Omental fat pad (tissue), 3 donors: ENCODE measurements at regions not wholly inside any gene's neighbourhood (a gene's known extent, or its start where the extent isn't known, plus 50 kb on each side); places are given as distances from the start of the nearest gene placed in this dataset.

Experiments used
- ATAC-seq: fragments of 150-250 bp; one replicate; pipeline ENCODE4 v1.9.1; 2016; ENCODE audit warnings: mild to moderate bottlenecking, moderate library complexity; ENCODE audit not compliant: low FRiP score
- DNase-seq: peaks from one replicate; pipeline ENCODE4 v3.0.0-alpha.2; 2019; ENCODE audit warnings: low spot score
- TF ChIP-seq, protein P1 (sequence below), 3 donors: fragments of 450-650 bp; IDR thresholded peaks; one replicate each; pipeline ENCODE4 v1.5.1; 2016 to 2017; ENCODE audit warnings: antibody characterized with exemption in 3 of 3, mild to moderate bottlenecking in 3 of 3, moderate library complexity in 2 of 3

- TF ChIP-seq, protein P1, sequence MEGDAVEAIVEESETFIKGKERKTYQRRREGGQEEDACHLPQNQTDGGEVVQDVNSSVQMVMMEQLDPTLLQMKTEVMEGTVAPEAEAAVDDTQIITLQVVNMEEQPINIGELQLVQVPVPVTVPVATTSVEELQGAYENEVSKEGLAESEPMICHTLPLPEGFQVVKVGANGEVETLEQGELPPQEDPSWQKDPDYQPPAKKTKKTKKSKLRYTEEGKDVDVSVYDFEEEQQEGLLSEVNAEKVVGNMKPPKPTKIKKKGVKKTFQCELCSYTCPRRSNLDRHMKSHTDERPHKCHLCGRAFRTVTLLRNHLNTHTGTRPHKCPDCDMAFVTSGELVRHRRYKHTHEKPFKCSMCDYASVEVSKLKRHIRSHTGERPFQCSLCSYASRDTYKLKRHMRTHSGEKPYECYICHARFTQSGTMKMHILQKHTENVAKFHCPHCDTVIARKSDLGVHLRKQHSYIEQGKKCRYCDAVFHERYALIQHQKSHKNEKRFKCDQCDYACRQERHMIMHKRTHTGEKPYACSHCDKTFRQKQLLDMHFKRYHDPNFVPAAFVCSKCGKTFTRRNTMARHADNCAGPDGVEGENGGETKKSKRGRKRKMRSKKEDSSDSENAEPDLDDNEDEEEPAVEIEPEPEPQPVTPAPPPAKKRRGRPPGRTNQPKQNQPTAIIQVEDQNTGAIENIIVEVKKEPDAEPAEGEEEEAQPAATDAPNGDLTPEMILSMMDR (IDR thresholded peaks at IDR 0.05), result no peak
- DNase-seq (no peak), ATAC-seq (no peak)
Measured at GRCh38 chr12:90899456-90900182, 55.4 kb downstream of the CCER1 start.

GRCh38 chr12:90897986-90898385, 57.0 kb downstream of the CCER1 start:
- TF ChIP-seq, protein P1 (IDR thresholded peaks at IDR 0.05), result no peak
- ATAC-seq (no peak), DNase-seq (no peak)

DNA sequence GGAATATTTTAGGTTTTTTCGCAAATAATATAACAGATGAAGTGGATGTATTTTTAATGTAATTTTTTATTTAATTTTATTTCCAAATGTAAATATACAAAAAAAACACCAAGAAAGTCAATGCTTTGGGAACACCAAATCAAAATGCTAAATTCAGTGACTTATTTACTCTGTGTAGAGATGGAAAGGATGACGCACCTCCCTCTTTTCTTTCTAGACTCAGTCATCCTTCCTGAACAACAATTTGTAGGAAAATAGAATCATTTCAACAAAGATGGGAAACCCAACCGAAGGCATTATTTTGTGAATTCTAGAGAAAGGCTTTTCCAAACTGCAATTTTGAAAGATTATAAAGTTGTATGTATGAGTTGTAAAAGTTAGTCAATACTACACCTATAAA, 57.7 kb downstream of the CCER1 start:
- TF ChIP-seq, protein P1 (IDR thresholded peaks at IDR 0.05), result no peak
- no peak for DNase-seq

GRCh38 chr12:90896821-90897220, 58.2 kb downstream of the CCER1 start:
- no peak for ATAC-seq
- DNase-seq, result no peak
- TF ChIP-seq, protein P1 (IDR thresholded peaks at IDR 0.05), result no peak

More for the DNA sequence above, 57.7 kb downstream of the CCER1 start:
- ATAC-seq, result no peak

DNA sequence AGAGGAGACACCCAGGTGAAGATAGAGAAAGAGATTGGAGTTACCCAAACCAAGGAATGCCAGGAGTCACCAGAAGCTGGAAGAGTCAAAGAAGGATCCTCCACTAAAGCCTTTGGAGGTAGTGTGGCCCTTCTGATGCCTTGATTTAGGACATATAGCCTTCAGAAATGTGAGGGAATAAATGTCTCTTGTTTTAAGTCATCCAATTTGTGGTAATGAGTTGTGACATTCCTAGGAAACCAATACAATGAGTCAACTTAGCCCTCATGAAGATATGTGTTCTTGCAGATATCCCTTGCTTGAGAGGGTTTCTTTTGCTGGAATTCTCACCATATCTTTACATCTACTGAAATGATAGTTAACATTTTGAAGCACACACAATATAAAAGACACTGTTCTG, 58.8 kb downstream of the CCER1 start:
- TF ChIP-seq, protein P1 (IDR thresholded peaks at IDR 0.05), result no peak
- ATAC-seq, result no peak

DNA sequence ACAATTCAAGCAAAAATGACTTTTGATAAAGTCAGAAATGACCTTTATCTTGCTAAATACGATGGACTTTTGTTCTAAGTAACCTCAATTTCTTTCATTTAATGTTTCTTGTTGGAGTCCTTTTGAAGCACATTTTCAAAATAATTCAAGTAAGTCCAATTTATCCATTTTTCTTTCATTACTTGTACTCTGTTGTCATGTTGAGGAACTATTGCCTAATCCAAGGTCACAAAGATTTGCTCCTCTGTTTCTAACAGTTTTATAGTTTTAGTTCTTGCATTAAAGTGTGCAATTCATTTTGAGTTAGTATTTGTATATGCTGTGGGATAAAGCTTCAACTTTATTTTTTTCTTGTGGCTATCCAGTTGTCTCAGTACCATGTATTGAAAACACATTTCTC, 66.7 kb downstream of the CCER1 start:
- TF ChIP-seq, protein P1 (IDR thresholded peaks at IDR 0.05), result no peak
- ATAC-seq (no peak), DNase-seq (no peak)

More for the DNA sequence above, 58.8 kb downstream of the CCER1 start:
- DNase-seq, result no peak

DNA sequence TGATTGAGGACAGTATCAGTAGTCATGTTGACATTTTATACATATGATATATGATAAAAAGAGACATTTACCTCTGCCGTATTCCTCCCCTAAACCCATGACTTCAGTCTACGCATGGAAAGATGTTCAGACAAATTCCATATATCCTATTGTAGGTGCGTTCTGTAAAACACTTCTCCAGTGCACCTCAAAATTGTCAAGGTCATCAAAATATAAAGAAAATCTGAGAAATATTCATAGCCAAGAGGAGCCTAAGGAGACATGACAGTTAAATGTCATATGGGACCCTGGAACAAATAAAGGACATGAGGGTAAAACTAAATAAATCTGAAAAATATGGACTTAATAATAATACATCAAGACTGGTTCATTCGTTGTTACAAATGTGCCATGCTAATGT, 71.5 kb downstream of the CCER1 start:
- ATAC-seq (no peak), DNase-seq (no peak)
- TF ChIP-seq, protein P1 (IDR thresholded peaks at IDR 0.05), result no peak
